Caco-2 (cell line): ENCODE measurements at regions not wholly inside any gene's neighbourhood (a gene's known extent, or its start where the extent isn't known, plus 50 kb on each side); places are given as distances from the start of the nearest gene placed in this dataset.

ENCODE experiments used
- BruUV-seq: library from RNA; stranded (reverse); fragments of 400-500 nt; replicated peaks from 2 replicates; lab custom pipeline; 2021; lab: Mats Ljungman, UMichigan
- CTCF ChIA-PET: fragments of 300-600 bp; sonication (Branson Sonifier 250); formaldehyde crosslinking; loops from one replicate; lab custom pipeline; 2022; ENCODE audit warnings: antibody characterized with exemption; lab: Charles Lee
- POLR2A ChIA-PET: fragments of 300-600 bp; sonication (Branson Sonifier 250); formaldehyde crosslinking; loops from one replicate; lab custom pipeline; 2022; ENCODE audit warnings: antibody characterized with exemption; lab: Charles Lee
- DNase-seq, 2 experiments: peaks; one replicate each; pipeline versions ENCODE4 v3.0.0 to v3.0.0-alpha.2; 2020 to 2022
- H3K27me3 ChIP-seq: replicated peaks from 2 replicates; pipeline ENCODE4 v1.6.0; 2011; ENCODE audit warnings: low read length; ENCODE audit not compliant: control insufficient read depth, insufficient read depth
- H3K36me3 ChIP-seq: 2 replicates; pipeline ENCODE4 v1.5.1; 2011; ENCODE audit warnings: low read length; ENCODE audit not compliant: control insufficient read depth, insufficient read depth
- H3K4me1 ChIP-seq: fragments of 250-450 bp; sonication (Bioruptor Pico); 2 replicates; pipeline ENCODE4 v1.5.1; 2020; ENCODE audit warnings: mild to moderate bottlenecking
- H3K4me3 ChIP-seq: 2 replicates; pipeline ENCODE4 v1.5.1; 2011; ENCODE audit warnings: low read depth, mild to moderate bottlenecking, control low read depth, low read length
- H3K9me3 ChIP-seq: fragments of 250-450 bp; sonication (Bioruptor Pico); 2 replicates; pipeline ENCODE4 v1.5.1; 2020; ENCODE audit warnings: mild to moderate bottlenecking, moderate library complexity
- H3K27ac Mint-ChIP-seq: one replicate; pipeline ENCODE4 v1.8.0; 2022; ENCODE audit warnings: mixed read lengths; ENCODE audit not compliant: unreplicated experiment
- H3K27me3 Mint-ChIP-seq: one replicate; pipeline ENCODE4 v1.8.0; 2022; ENCODE audit warnings: mixed read lengths; ENCODE audit not compliant: insufficient read depth, unreplicated experiment
- H3K36me3 Mint-ChIP-seq: one replicate; pipeline ENCODE4 v1.8.0; 2022; ENCODE audit warnings: mild to moderate bottlenecking, mixed read lengths; ENCODE audit not compliant: insufficient read depth, unreplicated experiment
- H3K4me1 Mint-ChIP-seq: one replicate; pipeline ENCODE4 v1.8.0; 2022; ENCODE audit warnings: low read depth, mixed read lengths; ENCODE audit not compliant: unreplicated experiment
- H3K4me3 Mint-ChIP-seq: one replicate; pipeline ENCODE4 v1.8.0; 2022; ENCODE audit warnings: mild to moderate bottlenecking, moderate library complexity, mixed read lengths; ENCODE audit not compliant: unreplicated experiment
- H3K9me3 Mint-ChIP-seq: one replicate; pipeline ENCODE4 v1.8.0; 2022; ENCODE audit warnings: mixed read lengths; ENCODE audit not compliant: unreplicated experiment
- CTCF ChIP-seq, 2 experiments: fragments of 200-600 bp in 1 of 2; IDR thresholded peaks; 1 replicate in 1 of 2; 2 replicates in 1 of 2; pipeline versions ENCODE4 v1.5.1 to v1.8.0; 2011 to 2022; ENCODE audit warnings: antibody characterized with exemption in 1 of 2, control low read depth in 1 of 2, inconsistent platforms in 1 of 2, low read depth in 1 of 2, low read length in 1 of 2, mild to moderate bottlenecking in 1 of 2, moderate library complexity in 1 of 2; ENCODE audit not compliant: insufficient read depth in 1 of 2, severe bottlenecking in 1 of 2, unreplicated experiment in 1 of 2
- intact Hi-C: fragments of 100-400 bp; cut with micrococcal nuclease; formaldehyde crosslinking; loops from one replicate; pipeline ENCODE4 v1.10.0; 2022; ENCODE audit not compliant: unreplicated experiment

- H3K4me3 ChIP-seq = no peak overlapping the region
- H3K36me3 ChIP-seq = no peaks in the 10 kb centered on the region
- no peaks in the 10 kb centered on the region for H3K36me3 Mint-ChIP-seq
- no peak overlapping the region for H3K27ac Mint-ChIP-seq
- ChIA-PET POLR2A (no interaction called here), CTCF (no interaction called here)
- no peaks in the 10 kb centered on the region for H3K4me1 Mint-ChIP-seq
- peaks cover 4% of the 10 kb centered on the region; the same call in 1 of the 2 replicates for H3K4me1 ChIP-seq
- no peak overlapping the region for H3K4me3 Mint-ChIP-seq
- DNase-seq = no peak
- no peaks in the 10 kb centered on the region for H3K9me3 Mint-ChIP-seq
- no peaks in the 10 kb centered on the region for H3K27me3 ChIP-seq
- no peak for TF ChIP-seq CTCF (IDR thresholded peaks at IDR 0.05; ENCODE audit: insufficient read depth in 1 of 2, low read depth in 1 of 2, low read length in 1 of 2, severe bottlenecking in 1 of 2, unreplicated experiment in 1 of 2)
- no peaks in the 10 kb centered on the region for H3K27me3 Mint-ChIP-seq
- no TSS peak for BruUV-seq
- intact Hi-C loops = no loop called here
- H3K9me3 ChIP-seq = no peaks in the 10 kb centered on the region
These were observed 90.7 kb upstream of the ELL2 start for GRCh38 chr5:96052374-96052773.

- no TSS peak for BruUV-seq
- Histone ChIP-seq H3K27me3 (no peaks in the 10 kb centered on the region), H3K4me1 (peaks cover 4% of the 10 kb centered on the region; the same call in 1 of the 2 replicates), H3K4me3 (no peak overlapping the region), H3K9me3 (no peaks in the 10 kb centered on the region), H3K36me3 (no peaks in the 10 kb centered on the region)
- CTCF ChIA-PET = no interaction called here
- no peak for TF ChIP-seq CTCF (IDR thresholded peaks at IDR 0.05; ENCODE audit: insufficient read depth in 1 of 2, low read depth in 1 of 2, low read length in 1 of 2, severe bottlenecking in 1 of 2, unreplicated experiment in 1 of 2)
- Mint-ChIP-seq H3K36me3 (no peaks in the 10 kb centered on the region), H3K4me1 (no peaks in the 10 kb centered on the region), H3K4me3 (no peak overlapping the region), H3K27ac (no peak overlapping the region), H3K9me3 (no peaks in the 10 kb centered on the region), H3K27me3 (no peaks in the 10 kb centered on the region)
- DNase-seq = no peak
- POLR2A ChIA-PET = no interaction called here
- intact Hi-C loops = no loop called here
These were observed 89.8 kb upstream of the ELL2 start for GRCh38 chr5:96051401-96051830.

GRCh38 chr5:96050273-96050880, 88.7 kb upstream of the ELL2 start:
- CTCF ChIA-PET = no interaction called here
- no peaks in the 10 kb centered on the region for H3K36me3 ChIP-seq
- H3K27me3 ChIP-seq = no peaks in the 10 kb centered on the region
- no peaks in the 10 kb centered on the region for H3K9me3 ChIP-seq
- no peaks in the 10 kb centered on the region for H3K36me3 Mint-ChIP-seq
- no peak overlapping the region for H3K4me3 Mint-ChIP-seq
- DNase-seq = no peak
- H3K4me1 ChIP-seq = peaks cover 4% of the 10 kb centered on the region; the same call in 1 of the 2 replicates
- H3K27ac Mint-ChIP-seq = no peak overlapping the region
- H3K4me3 ChIP-seq = no peak overlapping the region
- H3K27me3 Mint-ChIP-seq = no peaks in the 10 kb centered on the region
- intact Hi-C loops = no loop called here
- POLR2A ChIA-PET = no interaction called here
- no peaks in the 10 kb centered on the region for H3K4me1 Mint-ChIP-seq
- H3K9me3 Mint-ChIP-seq = no peaks in the 10 kb centered on the region
- TF ChIP-seq CTCF (IDR thresholded peaks at IDR 0.05; ENCODE audit: insufficient read depth in 1 of 2, low read depth in 1 of 2, low read length in 1 of 2, severe bottlenecking in 1 of 2, unreplicated experiment in 1 of 2) = no peak
- no TSS peak for BruUV-seq
